HG03103 (cell line): ENCODE measurements at regions not wholly inside any gene's neighbourhood (a gene's known extent, or its start where the extent isn't known, plus 50 kb on each side); places are given as distances from the start of the nearest gene placed in this dataset.
A peak's percentile ranks its signal among the peaks of the same experiment; 100 is the strongest.

Source experiments
- ATAC-seq: cut with Tn5 transposase; IDR thresholded peaks from one replicate; pipeline ENCODE4 v1.9.1; 2021; ENCODE audit warnings: low read depth; ENCODE audit not compliant: unreplicated experiment

DNA sequence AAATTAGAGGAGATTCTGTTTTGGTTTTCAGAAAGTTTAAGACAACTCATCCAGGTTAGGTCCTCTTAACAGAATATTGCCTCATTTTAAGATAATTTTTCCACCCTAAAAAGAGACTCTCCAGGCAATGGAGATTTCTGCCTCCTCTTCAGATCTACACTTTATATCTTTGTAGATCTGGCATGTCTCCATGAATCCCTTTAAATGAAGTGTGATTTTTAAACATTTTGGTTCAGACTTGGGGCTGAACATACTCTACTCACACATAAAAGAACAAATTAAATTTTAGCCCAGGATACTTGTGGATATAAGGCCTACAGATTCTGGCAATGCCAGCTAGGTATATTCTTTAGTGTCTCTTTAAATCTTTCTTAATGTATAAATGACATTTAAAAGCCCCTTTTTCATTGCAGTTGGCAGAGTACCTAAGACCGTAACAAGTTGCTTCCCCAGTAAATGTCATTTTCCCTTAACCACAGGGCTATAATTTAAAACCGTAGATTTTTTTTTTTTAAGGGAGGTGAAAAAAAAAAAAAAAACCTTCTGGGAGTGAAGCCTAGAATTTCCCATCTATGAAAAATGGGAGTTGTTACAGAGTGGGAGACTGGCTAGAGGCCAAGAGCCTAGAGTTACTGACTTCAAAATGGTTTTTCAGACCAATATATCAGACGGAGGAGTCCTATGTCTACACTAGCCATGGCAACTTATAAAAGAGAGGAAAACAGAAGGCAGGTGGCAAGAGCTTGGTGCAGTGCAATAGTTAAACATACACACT is 207.8 kb upstream of the TARS1 start:
- no peak for ATAC-seq

GRCh38 chr5:33235304-33235703 is 205.5 kb upstream of the TARS1 start:
- no peak for ATAC-seq

- ATAC-seq = peak; percentile 59
Measured at GRCh38 chr5:33235824-33236223, 204.9 kb upstream of the TARS1 start.

DNA sequence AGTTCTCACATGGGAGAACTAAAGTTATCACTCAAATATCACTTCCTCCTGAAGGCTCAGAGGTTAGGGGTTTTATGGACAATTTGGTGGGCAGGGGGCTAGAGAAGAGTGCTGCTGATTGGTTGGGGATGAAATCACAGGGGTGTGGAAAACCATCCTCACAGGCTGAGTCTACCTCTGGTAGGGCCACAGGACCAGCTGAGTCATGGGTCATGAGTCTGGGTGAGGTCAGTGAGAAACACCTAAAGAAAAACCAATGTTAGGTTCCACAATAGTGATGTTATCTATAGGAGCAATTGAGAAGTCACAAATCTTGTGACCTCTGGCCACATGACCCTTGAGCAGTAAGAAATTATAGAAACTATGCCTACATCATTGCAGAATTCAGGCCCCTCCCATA is 203.3 kb upstream of the TARS1 start:
- ATAC-seq = no peak

- no peak for ATAC-seq
Measured at GRCh38 chr5:33238826-33239695, 201.7 kb upstream of the TARS1 start.

- ATAC-seq = no peak
Measured at GRCh38 chr5:33240558-33240957, 200.2 kb upstream of the TARS1 start.

DNA sequence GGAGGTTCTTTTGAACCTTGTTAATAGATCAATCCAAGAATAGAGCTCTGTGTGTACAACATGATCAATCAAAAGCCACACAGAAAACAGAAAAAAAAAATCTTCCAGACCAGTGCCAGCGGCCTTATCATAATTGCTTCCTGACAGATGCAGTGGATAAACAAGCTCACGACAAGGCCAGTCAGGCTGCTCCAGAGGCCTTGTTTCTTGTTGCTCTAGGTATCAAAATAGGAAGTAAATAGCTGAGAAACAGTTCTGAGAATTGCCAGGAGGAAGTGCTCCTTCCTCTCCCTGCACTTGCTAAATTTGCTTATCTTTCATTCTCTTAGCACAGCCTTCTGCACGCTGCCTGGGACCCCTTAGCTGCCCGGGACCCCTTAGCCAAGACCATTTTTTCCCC is 199.0 kb upstream of the TARS1 start:
- ATAC-seq = peak; percentile 59

- no peak for ATAC-seq
Measured at GRCh38 chr5:33242277-33242676, 198.5 kb upstream of the TARS1 start.

GRCh38 chr5:33244441-33245150 is 196.2 kb upstream of the TARS1 start:
- ATAC-seq = no peak

GRCh38 chr5:33254579-33254978 is 186.2 kb upstream of the TARS1 start:
- no peak for ATAC-seq

- no peak for ATAC-seq
Measured at GRCh38 chr5:33257807-33258429, 182.8 kb upstream of the TARS1 start.

DNA sequence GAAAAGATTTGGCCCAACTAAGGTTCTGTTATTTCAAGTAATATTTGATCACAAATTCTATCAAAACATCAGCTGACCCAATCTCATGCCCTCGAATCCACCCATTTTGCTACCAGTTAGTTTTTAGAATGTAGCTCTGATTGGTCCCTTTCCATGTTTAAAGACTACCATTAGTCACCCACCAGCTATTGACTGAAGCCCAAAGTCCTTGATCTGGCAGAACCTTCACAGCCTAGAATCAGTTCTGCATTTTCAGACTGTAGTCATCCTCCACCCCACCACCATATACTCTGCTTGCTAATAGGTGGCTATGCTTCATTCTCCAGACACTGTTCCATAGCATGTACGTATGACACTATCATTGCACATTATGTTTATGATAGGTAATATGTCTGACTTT is 182.2 kb upstream of the TARS1 start:
- no peak for ATAC-seq

DNA sequence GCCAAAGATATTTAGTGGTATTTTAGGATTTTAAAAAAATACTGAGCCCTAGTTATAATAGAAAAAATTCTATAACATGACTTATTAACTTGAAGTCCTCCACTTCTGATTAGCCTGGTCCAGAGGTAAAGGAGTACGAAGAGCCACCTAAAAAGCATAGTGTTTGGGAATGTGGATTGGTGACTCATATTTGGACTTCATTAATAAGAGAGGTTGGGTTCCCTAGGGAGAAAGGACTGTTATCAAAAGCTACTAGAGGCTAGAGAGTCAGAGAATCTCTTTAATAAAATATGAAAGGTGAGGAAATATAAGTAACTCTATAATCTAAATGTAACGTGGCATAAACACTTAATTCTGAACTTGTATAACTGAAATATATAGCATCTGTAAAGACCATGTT is 180.7 kb upstream of the TARS1 start:
- ATAC-seq = no peak

DNA sequence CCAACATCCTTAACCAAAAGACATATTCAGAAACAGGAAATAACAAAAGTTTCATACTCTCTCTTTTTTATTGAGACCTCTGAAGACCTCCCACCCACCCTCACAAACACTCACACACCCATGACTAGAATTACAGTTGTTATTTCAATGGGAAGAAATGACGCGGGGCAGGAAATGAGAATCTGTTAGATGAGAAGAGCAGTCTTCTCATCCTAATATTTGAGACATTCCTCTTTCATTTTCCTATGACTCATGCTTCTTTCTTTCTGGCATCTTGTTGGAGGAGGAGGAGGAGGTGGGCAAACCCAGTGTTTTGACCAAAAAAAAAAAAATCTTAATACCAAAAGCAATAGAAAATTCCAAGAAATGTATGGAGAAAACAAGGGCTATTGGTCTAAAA is 179.5 kb upstream of the TARS1 start:
- ATAC-seq = no peak

GRCh38 chr5:33261747-33262146 is 179.0 kb upstream of the TARS1 start:
- ATAC-seq = no peak

GRCh38 chr5:33267801-33268200 is 173.0 kb upstream of the TARS1 start:
- ATAC-seq = no peak

DNA sequence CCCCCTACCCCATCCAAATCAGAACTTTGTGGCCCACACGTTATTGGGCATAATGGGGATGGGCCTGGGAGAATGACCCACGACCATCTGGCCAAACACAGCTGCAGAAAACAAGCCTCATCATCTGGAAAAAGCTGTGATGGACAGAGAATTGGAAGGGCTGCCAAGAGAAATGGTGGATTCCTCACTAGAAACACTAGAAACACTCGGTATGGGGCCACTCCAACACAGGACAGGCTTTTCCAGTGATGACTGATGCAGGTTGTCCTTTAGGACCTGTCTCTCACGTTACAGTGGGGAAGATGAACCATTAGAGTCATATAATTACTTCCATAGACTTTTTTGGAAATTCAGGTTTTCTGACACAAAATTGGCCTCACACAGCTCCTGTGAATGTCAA is 172.4 kb upstream of the TARS1 start:
- no peak for ATAC-seq

DNA sequence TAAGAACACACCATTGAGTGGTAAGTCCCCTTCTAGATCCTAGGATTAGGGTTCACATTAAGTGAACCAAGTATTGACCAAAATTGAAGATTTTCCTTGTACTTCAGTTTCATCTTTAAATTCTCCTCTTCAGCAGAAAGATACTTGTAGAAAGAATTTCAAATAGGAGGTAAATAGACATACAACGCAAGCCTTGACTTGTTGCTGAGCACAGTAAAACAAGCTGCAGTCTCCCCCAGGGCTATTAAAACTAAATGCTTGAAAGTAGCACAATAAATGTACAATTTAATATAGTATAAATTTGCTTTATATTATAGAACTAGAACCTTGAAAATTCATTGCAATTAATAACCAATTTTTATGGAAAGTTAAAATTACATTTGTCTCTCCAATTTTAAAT is 170.1 kb upstream of the TARS1 start:
- no peak for ATAC-seq

- ATAC-seq = no peak
Measured at GRCh38 chr5:33271606-33272005, 169.2 kb upstream of the TARS1 start.

DNA sequence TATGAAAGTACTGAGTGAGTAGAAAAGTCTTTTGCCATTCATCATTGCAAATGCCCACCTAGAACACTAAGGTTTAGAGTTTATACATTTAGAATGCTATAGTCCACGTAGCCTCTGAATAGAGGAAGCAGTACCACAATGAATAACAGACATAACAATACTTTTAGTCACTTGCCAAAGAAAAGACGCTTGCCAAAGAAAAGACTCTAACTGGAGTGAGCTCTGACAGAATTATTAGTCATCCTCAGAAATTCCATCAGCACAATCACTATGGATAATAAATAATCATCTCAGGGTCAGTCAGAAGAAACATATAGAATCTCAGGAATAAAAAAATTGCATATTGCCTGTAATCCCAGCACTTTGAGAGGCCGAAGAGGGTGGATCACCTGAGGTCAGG is 168.5 kb upstream of the TARS1 start:
- ATAC-seq = no peak

DNA sequence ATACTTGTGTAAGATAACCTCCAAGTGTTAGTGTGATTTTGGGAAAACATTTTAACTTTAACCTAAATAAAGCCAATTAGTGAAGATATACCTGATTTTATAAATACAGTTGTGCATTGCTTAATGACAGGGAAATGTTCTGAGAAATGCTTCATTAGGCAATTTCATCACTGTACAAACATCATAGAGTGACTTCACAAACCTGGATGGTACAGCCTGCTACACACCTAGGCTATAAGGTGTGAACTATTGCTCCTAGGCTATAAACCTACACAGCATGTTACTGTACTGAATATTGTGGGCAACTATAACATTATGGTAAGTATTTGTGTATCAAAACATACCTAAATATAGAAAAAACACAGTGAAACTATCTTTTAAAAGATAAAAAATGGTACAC is 166.8 kb upstream of the TARS1 start:
- ATAC-seq = no peak
